DOHH2 (cell line): ENCODE measurements at regions not wholly inside any gene's neighbourhood (a gene's known extent, or its start where the extent isn't known, plus 50 kb on each side); places are given as distances from the start of the nearest gene placed in this dataset.

Source experiments
- H3F3A ChIP-seq: fragments of 200-600 bp; sonication (generic), shearing (Covaris generic); 2 replicates; pipeline ENCODE4 v1.6.0; 2016; ENCODE audit warnings: antibody characterized with exemption, mild to moderate bottlenecking; ENCODE audit not compliant: control insufficient read depth, insufficient read depth
- H3K27ac ChIP-seq: fragments of 200-600 bp; sonication (generic); 2 replicates; pipeline ENCODE4 v1.5.1; 2014; ENCODE audit warnings: low read depth, mild to moderate bottlenecking, low read length, moderate library complexity
- H3K27me3 ChIP-seq: fragments of 200-600 bp; sonication (generic); 2 replicates; pipeline ENCODE4 v1.6.1; 2014; ENCODE audit warnings: mild to moderate bottlenecking, low read length, mixed read lengths; ENCODE audit not compliant: control insufficient read depth
- H3K36me3 ChIP-seq: fragments of 200-600 bp; sonication (generic); 2 replicates; pipeline ENCODE4 v1.6.1; 2014; ENCODE audit warnings: mild to moderate bottlenecking, low read length, moderate library complexity, mixed read lengths; ENCODE audit not compliant: control insufficient read depth
- H3K4me1 ChIP-seq: fragments of 200-600 bp; sonication (generic); 2 replicates; pipeline ENCODE4 v1.6.1; 2014; ENCODE audit warnings: mild to moderate bottlenecking, low read length, mixed read lengths; ENCODE audit not compliant: control insufficient read depth
- H3K4me2 ChIP-seq: fragments of 200-600 bp; sonication (generic); 2 replicates; pipeline ENCODE4 v1.6.0; 2014; ENCODE audit warnings: mild to moderate bottlenecking, low read length, moderate library complexity
- H3K4me3 ChIP-seq: fragments of 200-600 bp; sonication (generic); 2 replicates; pipeline ENCODE4 v1.5.1; 2014; ENCODE audit warnings: mild to moderate bottlenecking, low read length, mixed read lengths
- H3K79me2 ChIP-seq: fragments of 200-600 bp; sonication (generic); 2 replicates; pipeline ENCODE4 v1.6.1; 2014; ENCODE audit warnings: mild to moderate bottlenecking, low read length, mixed read lengths; ENCODE audit not compliant: control insufficient read depth
- H3K9me2 ChIP-seq: fragments of 200-600 bp; sonication (generic); replicated peaks from 2 replicates; pipeline ENCODE4 v1.6.1; 2014; ENCODE audit warnings: mild to moderate bottlenecking, low read length, mixed read lengths; ENCODE audit not compliant: control insufficient read depth
- H3K9me3 ChIP-seq: fragments of 200-600 bp; sonication (generic); 2 replicates; pipeline ENCODE4 v1.6.1; 2014; ENCODE audit warnings: antibody characterized with exemption, low read length, mixed read lengths; ENCODE audit not compliant: control insufficient read depth, insufficient read depth
- H4K20me1 ChIP-seq: fragments of 200-600 bp; sonication (generic); 2 replicates; pipeline ENCODE4 v1.6.0; 2014; ENCODE audit warnings: low read depth, mild to moderate bottlenecking, antibody characterized with exemption, low read length, moderate library complexity; ENCODE audit not compliant: control insufficient read depth, insufficient read depth
- CTCF ChIP-seq: fragments of 200-600 bp; sonication (generic); IDR thresholded peaks from one replicate; pipeline ENCODE4 v1.5.1; 2014; ENCODE audit warnings: antibody characterized with exemption, mild to moderate bottlenecking, low read depth, low read length; ENCODE audit not compliant: poor library complexity, severe bottlenecking
- EZH2phosphoT487 ChIP-seq: fragments of 200-600 bp; sonication (generic); IDR thresholded peaks from 2 replicates; pipeline ENCODE4 v1.6.1; 2017; ENCODE audit warnings: borderline replicate concordance, mild to moderate bottlenecking, antibody characterized with exemption, low read length, moderate library complexity, mixed read lengths

- TF ChIP-seq CTCF (no peak), EZH2phosphoT487 (no peak)
- no peaks in the 10 kb centered on the region for H3K27me3 ChIP-seq
- no peak overlapping the region for H3K27ac ChIP-seq
- no peaks in the 10 kb centered on the region for H3F3A ChIP-seq
- H3K4me3 ChIP-seq = no peak overlapping the region
- no peaks in the 10 kb centered on the region for H4K20me1 ChIP-seq
- H3K9me2 ChIP-seq = no peaks in the 10 kb centered on the region
- H3K79me2 ChIP-seq = no peaks in the 10 kb centered on the region
- H3K4me1 ChIP-seq = no peaks in the 10 kb centered on the region
- H3K36me3 ChIP-seq = no peaks in the 10 kb centered on the region
- H3K9me3 ChIP-seq = no peaks in the 10 kb centered on the region
- H3K4me2 ChIP-seq = no peak overlapping the region
These were observed 218.4 kb upstream of the TMTC4 start for GRCh38 chr13:100892981-100893380.

- no peaks in the 10 kb centered on the region for H3K9me2 ChIP-seq
- TF ChIP-seq EZH2phosphoT487 = no peak
- TF ChIP-seq CTCF = no peak
- H3K4me2 ChIP-seq = no peak overlapping the region
- H4K20me1 ChIP-seq = no peaks in the 10 kb centered on the region
- H3K36me3 ChIP-seq = no peaks in the 10 kb centered on the region
- no peaks in the 10 kb centered on the region for H3K79me2 ChIP-seq
- H3K27me3 ChIP-seq = no peaks in the 10 kb centered on the region
- H3K4me3 ChIP-seq = no peak overlapping the region
- no peaks in the 10 kb centered on the region for H3F3A ChIP-seq
- no peaks in the 10 kb centered on the region for H3K4me1 ChIP-seq
- no peaks in the 10 kb centered on the region for H3K9me3 ChIP-seq
- H3K27ac ChIP-seq = no peak overlapping the region
These were observed 216.1 kb upstream of the TMTC4 start for GRCh38 chr13:100890645-100891044.

GRCh38 chr13:100887729-100888151, 213.1 kb upstream of the TMTC4 start:
- no peaks in the 10 kb centered on the region for H4K20me1 ChIP-seq
- no peaks in the 10 kb centered on the region for H3K27me3 ChIP-seq
- H3K4me2 ChIP-seq = no peak overlapping the region
- H3K9me2 ChIP-seq = no peaks in the 10 kb centered on the region
- H3K4me3 ChIP-seq = no peak overlapping the region
- no peak overlapping the region for H3K27ac ChIP-seq
- TF ChIP-seq CTCF = no peak
- TF ChIP-seq EZH2phosphoT487 = no peak
- H3K36me3 ChIP-seq = no peaks in the 10 kb centered on the region
- no peaks in the 10 kb centered on the region for H3K79me2 ChIP-seq
- no peaks in the 10 kb centered on the region for H3K4me1 ChIP-seq
- H3K9me3 ChIP-seq = no peaks in the 10 kb centered on the region
- H3F3A ChIP-seq = no peaks in the 10 kb centered on the region

- Histone ChIP-seq H3K4me3 (no peak overlapping the region), H3K27me3 (no peaks in the 10 kb centered on the region), H3K27ac (no peak overlapping the region), H3K79me2 (no peaks in the 10 kb centered on the region), H3K4me1 (no peaks in the 10 kb centered on the region), H3K36me3 (no peaks in the 10 kb centered on the region), H4K20me1 (no peaks in the 10 kb centered on the region), H3F3A (no peaks in the 10 kb centered on the region), H3K9me3 (no peaks in the 10 kb centered on the region), H3K4me2 (no peak overlapping the region), H3K9me2 (no peaks in the 10 kb centered on the region)
- TF ChIP-seq EZH2phosphoT487 (no peak), CTCF (no peak)
These were observed 208.9 kb upstream of the TMTC4 start for GRCh38 chr13:100883453-100883852.
